ENCODE measurements at regions not wholly inside any gene's neighbourhood (a gene's known extent, or its start where the extent isn't known, plus 50 kb on each side); places are given as distances from the start of the nearest gene placed in this dataset.

GRCh38 chr13:62653371-62653770 lies 1237.7 kb upstream of the PCDH20 start:
- Histone ChIP-seq H3K79me2 (ENCODE audit: low read length) (no peaks in the 10 kb centered on the region), H3K9me2 (replicated peaks; ENCODE audit: insufficient read depth, low read length) (no peaks in the 10 kb centered on the region), H3K27ac (ENCODE audit: low read length) (no peak overlapping the region), H3K9ac (ENCODE audit: low read length) (no peak overlapping the region), H3K4me1 (ENCODE audit: low read length) (no peaks in the 10 kb centered on the region), H3K4me3 (ENCODE audit: low read length) (no peak overlapping the region), H2AFZ (ENCODE audit: low read length) (no peak overlapping the region), H4K20me1 (ENCODE audit: insufficient read depth, low read length) (no peaks in the 10 kb centered on the region), H3F3A (ENCODE audit: insufficient read depth, low read length) (no peaks in the 10 kb centered on the region), H3K4me2 (ENCODE audit: low read depth, low read length) (no peak overlapping the region), H3K27me3 (replicated peaks; ENCODE audit: insufficient read depth, low read length) (no peaks in the 10 kb centered on the region), H3K36me3 (replicated peaks; ENCODE audit: insufficient read depth, low read length) (no peaks in the 10 kb centered on the region), H3K9me3 (replicated peaks; ENCODE audit: insufficient read depth, low read length) (no peaks in the 10 kb centered on the region)
- TF ChIP-seq, protein P1, sequence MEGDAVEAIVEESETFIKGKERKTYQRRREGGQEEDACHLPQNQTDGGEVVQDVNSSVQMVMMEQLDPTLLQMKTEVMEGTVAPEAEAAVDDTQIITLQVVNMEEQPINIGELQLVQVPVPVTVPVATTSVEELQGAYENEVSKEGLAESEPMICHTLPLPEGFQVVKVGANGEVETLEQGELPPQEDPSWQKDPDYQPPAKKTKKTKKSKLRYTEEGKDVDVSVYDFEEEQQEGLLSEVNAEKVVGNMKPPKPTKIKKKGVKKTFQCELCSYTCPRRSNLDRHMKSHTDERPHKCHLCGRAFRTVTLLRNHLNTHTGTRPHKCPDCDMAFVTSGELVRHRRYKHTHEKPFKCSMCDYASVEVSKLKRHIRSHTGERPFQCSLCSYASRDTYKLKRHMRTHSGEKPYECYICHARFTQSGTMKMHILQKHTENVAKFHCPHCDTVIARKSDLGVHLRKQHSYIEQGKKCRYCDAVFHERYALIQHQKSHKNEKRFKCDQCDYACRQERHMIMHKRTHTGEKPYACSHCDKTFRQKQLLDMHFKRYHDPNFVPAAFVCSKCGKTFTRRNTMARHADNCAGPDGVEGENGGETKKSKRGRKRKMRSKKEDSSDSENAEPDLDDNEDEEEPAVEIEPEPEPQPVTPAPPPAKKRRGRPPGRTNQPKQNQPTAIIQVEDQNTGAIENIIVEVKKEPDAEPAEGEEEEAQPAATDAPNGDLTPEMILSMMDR (IDR thresholded peaks at IDR 0.05; ENCODE audit: low read length), result no peak
- no peak for TF ChIP-seq EZH2phosphoT487 (IDR thresholded peaks at IDR 0.05; ENCODE audit: low read length)
- no peak for TF ChIP-seq EZH2 (optimal IDR thresholded peaks at IDR 0.05; ENCODE audit: low read depth, low read length)
- no peak for DNase-seq

- Histone ChIP-seq H3F3A (ENCODE audit: insufficient read depth, low read length) (no peaks in the 10 kb centered on the region), H3K9me3 (replicated peaks; ENCODE audit: insufficient read depth, low read length) (no peaks in the 10 kb centered on the region), H3K27me3 (replicated peaks; ENCODE audit: insufficient read depth, low read length) (no peaks in the 10 kb centered on the region), H3K9me2 (replicated peaks; ENCODE audit: insufficient read depth, low read length) (no peaks in the 10 kb centered on the region), H3K36me3 (replicated peaks; ENCODE audit: insufficient read depth, low read length) (no peaks in the 10 kb centered on the region), H2AFZ (ENCODE audit: low read length) (no peak overlapping the region), H3K9ac (ENCODE audit: low read length) (no peak overlapping the region), H3K4me3 (ENCODE audit: low read length) (no peak overlapping the region), H3K79me2 (ENCODE audit: low read length) (no peaks in the 10 kb centered on the region), H3K4me1 (ENCODE audit: low read length) (no peaks in the 10 kb centered on the region), H3K27ac (ENCODE audit: low read length) (no peak overlapping the region), H3K4me2 (ENCODE audit: low read depth, low read length) (no peak overlapping the region), H4K20me1 (ENCODE audit: insufficient read depth, low read length) (no peaks in the 10 kb centered on the region)
- TF ChIP-seq EZH2phosphoT487 (IDR thresholded peaks at IDR 0.05; ENCODE audit: low read length), result no peak
- no peak for TF ChIP-seq EZH2 (optimal IDR thresholded peaks at IDR 0.05; ENCODE audit: low read depth, low read length)
- TF ChIP-seq, protein P1 (IDR thresholded peaks at IDR 0.05; ENCODE audit: low read length), result no peak
- DNase-seq, result no peak
Observed at GRCh38 chr13:62643799-62644524, 1228.3 kb upstream of the PCDH20 start.

- no peaks in the 10 kb centered on the region for H3K9me2 ChIP-seq (replicated peaks; ENCODE audit: insufficient read depth, low read length)
- H3K4me3 ChIP-seq (ENCODE audit: low read length), result no peak overlapping the region
- no peak for TF ChIP-seq EZH2 (optimal IDR thresholded peaks at IDR 0.05; ENCODE audit: low read depth, low read length)
- TF ChIP-seq, protein P1 (IDR thresholded peaks at IDR 0.05; ENCODE audit: low read length), result no peak
- TF ChIP-seq EZH2phosphoT487 (IDR thresholded peaks at IDR 0.05; ENCODE audit: low read length), result no peak
- no peak overlapping the region for H3K4me2 ChIP-seq (ENCODE audit: low read depth, low read length)
- H3K27ac ChIP-seq (ENCODE audit: low read length), result no peak overlapping the region
- H4K20me1 ChIP-seq (ENCODE audit: insufficient read depth, low read length), result no peaks in the 10 kb centered on the region
- H3K79me2 ChIP-seq (ENCODE audit: low read length), result no peaks in the 10 kb centered on the region
- H3K4me1 ChIP-seq (ENCODE audit: low read length), result no peaks in the 10 kb centered on the region
- H2AFZ ChIP-seq (ENCODE audit: low read length), result no peak overlapping the region
- no peaks in the 10 kb centered on the region for H3K27me3 ChIP-seq (replicated peaks; ENCODE audit: insufficient read depth, low read length)
- no peaks in the 10 kb centered on the region for H3K36me3 ChIP-seq (replicated peaks; ENCODE audit: insufficient read depth, low read length)
- no peaks in the 10 kb centered on the region for H3K9me3 ChIP-seq (replicated peaks; ENCODE audit: insufficient read depth, low read length)
- no peak overlapping the region for H3K9ac ChIP-seq (ENCODE audit: low read length)
- H3F3A ChIP-seq (ENCODE audit: insufficient read depth, low read length), result no peaks in the 10 kb centered on the region
- no peak for DNase-seq
Observed at GRCh38 chr13:62643007-62643483, 1227.4 kb upstream of the PCDH20 start.

All from MM.1S (cell line).